ENCODE measurements at regions not wholly inside any gene's neighbourhood (a gene's known extent, or its start where the extent isn't known, plus 50 kb on each side); places are given as distances from the start of the nearest gene placed in this dataset.

- TF ChIP-seq ZEB2 (tag by site-specific recombination; IDR thresholded peaks at IDR 0.05) (no peak), INSM2 (tag by site-specific recombination; IDR thresholded peaks at IDR 0.05) (no peak), CTCF (tag by site-specific recombination; IDR thresholded peaks at IDR 0.05) (no peak), ZNF280C (tag by site-specific recombination; IDR thresholded peaks at IDR 0.05) (no peak), ZNF248 (tag by site-specific recombination; IDR thresholded peaks at IDR 0.05) (no peak), ZBTB21 (tag by site-specific recombination; IDR thresholded peaks at IDR 0.05) (no peak), PRDM6 (tag by site-specific recombination; IDR thresholded peaks at IDR 0.05) (no peak), GFI1B (tag by site-specific recombination; IDR thresholded peaks at IDR 0.05) (no peak), ZNF138 (tag by site-specific recombination; IDR thresholded peaks at IDR 0.05; ENCODE audit: borderline replicate concordance) (no peak), BCL11A (tag by site-specific recombination; IDR thresholded peaks at IDR 0.05; ENCODE audit: low read depth) (no peak), ZNF776 (tag by site-specific recombination; IDR thresholded peaks at IDR 0.05; ENCODE audit: borderline replicate concordance) (no peak), ZNF335 (tag by site-specific recombination; conservative IDR thresholded peaks at IDR 0.05) (no peak)
- TF ChIP-seq, protein P1, sequence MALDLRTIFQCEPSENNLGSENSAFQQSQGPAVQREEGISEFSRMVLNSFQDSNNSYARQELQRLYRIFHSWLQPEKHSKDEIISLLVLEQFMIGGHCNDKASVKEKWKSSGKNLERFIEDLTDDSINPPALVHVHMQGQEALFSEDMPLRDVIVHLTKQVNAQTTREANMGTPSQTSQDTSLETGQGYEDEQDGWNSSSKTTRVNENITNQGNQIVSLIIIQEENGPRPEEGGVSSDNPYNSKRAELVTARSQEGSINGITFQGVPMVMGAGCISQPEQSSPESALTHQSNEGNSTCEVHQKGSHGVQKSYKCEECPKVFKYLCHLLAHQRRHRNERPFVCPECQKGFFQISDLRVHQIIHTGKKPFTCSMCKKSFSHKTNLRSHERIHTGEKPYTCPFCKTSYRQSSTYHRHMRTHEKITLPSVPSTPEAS (tag by site-specific recombination; IDR thresholded peaks at IDR 0.05): no peak
- TF ChIP-seq, protein P2, sequence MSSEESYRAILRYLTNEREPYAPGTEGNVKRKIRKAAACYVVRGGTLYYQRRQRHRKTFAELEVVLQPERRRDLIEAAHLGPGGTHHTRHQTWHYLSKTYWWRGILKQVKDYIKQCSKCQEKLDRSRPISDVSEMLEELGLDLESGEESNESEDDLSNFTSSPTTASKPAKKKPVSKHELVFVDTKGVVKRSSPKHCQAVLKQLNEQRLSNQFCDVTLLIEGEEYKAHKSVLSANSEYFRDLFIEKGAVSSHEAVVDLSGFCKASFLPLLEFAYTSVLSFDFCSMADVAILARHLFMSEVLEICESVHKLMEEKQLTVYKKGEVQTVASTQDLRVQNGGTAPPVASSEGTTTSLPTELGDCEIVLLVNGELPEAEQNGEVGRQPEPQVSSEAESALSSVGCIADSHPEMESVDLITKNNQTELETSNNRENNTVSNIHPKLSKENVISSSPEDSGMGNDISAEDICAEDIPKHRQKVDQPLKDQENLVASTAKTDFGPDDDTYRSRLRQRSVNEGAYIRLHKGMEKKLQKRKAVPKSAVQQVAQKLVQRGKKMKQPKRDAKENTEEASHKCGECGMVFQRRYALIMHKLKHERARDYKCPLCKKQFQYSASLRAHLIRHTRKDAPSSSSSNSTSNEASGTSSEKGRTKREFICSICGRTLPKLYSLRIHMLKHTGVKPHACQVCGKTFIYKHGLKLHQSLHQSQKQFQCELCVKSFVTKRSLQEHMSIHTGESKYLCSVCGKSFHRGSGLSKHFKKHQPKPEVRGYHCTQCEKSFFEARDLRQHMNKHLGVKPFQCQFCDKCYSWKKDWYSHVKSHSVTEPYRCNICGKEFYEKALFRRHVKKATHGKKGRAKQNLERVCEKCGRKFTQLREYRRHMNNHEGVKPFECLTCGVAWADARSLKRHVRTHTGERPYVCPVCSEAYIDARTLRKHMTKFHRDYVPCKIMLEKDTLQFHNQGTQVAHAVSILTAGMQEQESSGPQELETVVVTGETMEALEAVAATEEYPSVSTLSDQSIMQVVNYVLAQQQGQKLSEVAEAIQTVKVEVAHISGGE (tag by site-specific recombination; conservative IDR thresholded peaks at IDR 0.05; ENCODE audit: low read depth): no peak
These were observed 486.1 kb upstream of the CDH4 start for GRCh38 chr20:60765821-60766403.

Measured in HEK293 (cell line).